Activated CD4-positive, alpha-beta memory T cell treated with anti-CD3 and anti-CD28 coated beads, Interleukin-2, amount 10 ng/mL, durations not matched to agents 7 days and 5 days (primary cell): ENCODE measurements at regions not wholly inside any gene's neighbourhood (a gene's known extent, or its start where the extent isn't known, plus 50 kb on each side); places are given as distances from the start of the nearest gene placed in this dataset.

Experiments used
- CTCF ChIA-PET: fragments of 350-600 bp; sonication (Branson Sonifier 250); formaldehyde crosslinking; loops from one replicate; lab custom pipeline; 2021; ENCODE audit warnings: antibody characterized with exemption, inconsistent platforms; lab: Charles Lee
- POLR2A ChIA-PET: fragments of 350-600 bp; sonication (Branson Sonifier 250); formaldehyde crosslinking; loops from one replicate; lab custom pipeline; 2021; ENCODE audit warnings: antibody characterized with exemption; lab: Charles Lee
- DNase-seq: peaks from one replicate; pipeline ENCODE4 v3.0.0-alpha.2; 2020
- H3K27ac Mint-ChIP-seq: one replicate; pipeline ENCODE4 v1.8.0; 2021; ENCODE audit warnings: mild to moderate bottlenecking, mixed read lengths
- H3K27me3 Mint-ChIP-seq: one replicate; pipeline ENCODE4 v1.8.0; 2021; ENCODE audit warnings: mixed read lengths
- H3K36me3 Mint-ChIP-seq: one replicate; pipeline ENCODE4 v1.8.0; 2021; ENCODE audit warnings: low read depth, mixed read lengths
- H3K4me1 Mint-ChIP-seq: one replicate; pipeline ENCODE4 v1.8.0; 2021; ENCODE audit warnings: mixed read lengths
- H3K4me3 Mint-ChIP-seq: one replicate; pipeline ENCODE4 v1.8.0; 2021; ENCODE audit warnings: mild to moderate bottlenecking, mixed read lengths
- H3K9me3 Mint-ChIP-seq: one replicate; pipeline ENCODE4 v1.8.0; 2021; ENCODE audit warnings: mixed read lengths

DNA sequence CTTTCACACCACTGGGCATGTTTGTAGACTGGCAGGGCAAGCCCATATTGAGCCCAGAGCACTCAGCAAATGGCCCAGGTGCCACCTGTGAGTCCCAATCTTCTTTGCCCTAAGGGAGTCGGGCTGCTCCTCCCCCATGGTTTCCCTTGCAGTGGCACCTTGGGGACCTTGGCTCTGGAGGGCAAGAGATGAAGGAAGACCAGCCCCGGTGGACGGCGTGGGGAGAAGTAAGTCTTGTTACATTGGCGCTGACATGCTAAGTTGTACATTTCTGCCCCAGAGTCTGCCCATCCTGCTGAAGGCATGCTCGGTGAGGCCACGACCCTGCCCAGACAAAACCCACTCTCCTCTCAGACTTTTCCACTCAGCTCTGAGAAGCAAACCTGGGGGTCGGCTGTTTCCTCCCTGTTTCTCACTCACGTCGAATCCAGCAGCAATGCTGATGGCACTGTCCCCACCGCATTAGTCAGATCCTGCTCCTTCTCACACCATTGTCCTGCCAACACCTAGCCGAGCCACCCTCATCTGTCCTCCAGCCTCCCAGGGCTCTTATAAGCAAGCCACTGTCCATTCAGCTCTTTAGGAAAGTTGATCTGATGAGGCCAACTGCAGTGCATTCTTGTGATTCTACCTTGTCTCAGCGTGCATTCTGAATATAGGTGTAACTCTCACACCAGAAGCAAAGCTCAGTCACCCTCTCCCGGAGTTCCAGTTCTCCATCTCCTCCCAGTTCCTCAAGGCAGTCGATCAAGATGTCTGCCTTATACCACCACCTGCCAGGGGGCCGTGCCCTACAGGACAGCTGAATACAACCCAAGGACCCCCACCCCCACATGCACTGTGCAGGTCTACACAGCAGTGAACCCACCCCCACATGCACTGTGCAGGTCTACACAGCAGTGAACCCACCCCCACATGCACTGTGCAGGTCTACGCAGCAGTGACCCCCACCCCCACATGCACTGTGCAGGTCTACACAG lies 827.1 kb downstream of the TBC1D22A start:
- H3K27me3 Mint-ChIP-seq, result no peaks in the 10 kb centered on the region
- no peaks in the 10 kb centered on the region for H3K9me3 Mint-ChIP-seq
- POLR2A ChIA-PET, result no interaction called here
- H3K4me3 Mint-ChIP-seq, result no peak overlapping the region
- H3K27ac Mint-ChIP-seq, result no peak overlapping the region
- CTCF ChIA-PET, result no interaction called here
- H3K36me3 Mint-ChIP-seq, result no peaks in the 10 kb centered on the region
- DNase-seq, result no peak
- peaks cover 2% of the 10 kb centered on the region for H3K4me1 Mint-ChIP-seq

- DNase-seq, result no peak
- Mint-ChIP-seq H3K36me3 (no peaks in the 10 kb centered on the region), H3K4me1 (peaks cover 2% of the 10 kb centered on the region), H3K4me3 (no peak overlapping the region), H3K27ac (no peak overlapping the region), H3K27me3 (no peaks in the 10 kb centered on the region), H3K9me3 (peaks cover 5% of the 10 kb centered on the region)
- ChIA-PET CTCF (no interaction called here), POLR2A (no interaction called here)
These were observed 826.1 kb downstream of the TBC1D22A start for GRCh38 chr22:47588578-47588960.

- Mint-ChIP-seq H3K27ac (no peak overlapping the region), H3K27me3 (no peaks in the 10 kb centered on the region), H3K4me3 (no peak overlapping the region), H3K36me3 (no peaks in the 10 kb centered on the region), H3K4me1 (peaks cover 2% of the 10 kb centered on the region), H3K9me3 (peaks cover 5% of the 10 kb centered on the region)
- DNase-seq, result no peak
- POLR2A ChIA-PET, result no interaction called here
- CTCF ChIA-PET, result no interaction called here
These were observed 825.6 kb downstream of the TBC1D22A start for GRCh38 chr22:47587861-47588577.

DNA sequence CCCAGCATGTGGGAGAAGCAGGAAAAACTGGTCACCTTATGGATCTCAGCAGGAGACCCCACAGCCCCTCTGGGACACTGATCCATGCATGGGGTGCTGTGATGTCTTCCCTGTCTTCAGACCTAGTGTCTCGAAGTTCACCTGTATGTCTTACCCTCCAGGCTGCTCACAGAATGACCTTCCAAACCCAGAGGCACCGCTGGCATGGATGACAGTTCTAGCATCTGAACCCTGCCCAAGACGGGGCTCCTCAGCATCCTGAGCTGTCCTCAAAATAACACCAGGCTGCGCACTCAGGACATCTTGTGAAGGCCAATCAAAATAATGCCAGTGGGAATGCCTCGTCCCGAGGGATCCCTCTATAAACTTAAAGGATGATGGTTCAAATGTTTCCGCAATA lies 824.9 kb downstream of the TBC1D22A start:
- Mint-ChIP-seq H3K9me3 (peaks cover 5% of the 10 kb centered on the region), H3K36me3 (no peaks in the 10 kb centered on the region), H3K27ac (no peak overlapping the region), H3K27me3 (no peaks in the 10 kb centered on the region), H3K4me1 (peaks cover 2% of the 10 kb centered on the region), H3K4me3 (no peak overlapping the region)
- ChIA-PET CTCF (no interaction called here), POLR2A (no interaction called here)
- no peak for DNase-seq

GRCh38 chr22:47586946-47587345 lies 824.5 kb downstream of the TBC1D22A start:
- POLR2A ChIA-PET, result no interaction called here
- Mint-ChIP-seq H3K9me3 (peaks cover 5% of the 10 kb centered on the region), H3K27me3 (no peaks in the 10 kb centered on the region)

DNA sequence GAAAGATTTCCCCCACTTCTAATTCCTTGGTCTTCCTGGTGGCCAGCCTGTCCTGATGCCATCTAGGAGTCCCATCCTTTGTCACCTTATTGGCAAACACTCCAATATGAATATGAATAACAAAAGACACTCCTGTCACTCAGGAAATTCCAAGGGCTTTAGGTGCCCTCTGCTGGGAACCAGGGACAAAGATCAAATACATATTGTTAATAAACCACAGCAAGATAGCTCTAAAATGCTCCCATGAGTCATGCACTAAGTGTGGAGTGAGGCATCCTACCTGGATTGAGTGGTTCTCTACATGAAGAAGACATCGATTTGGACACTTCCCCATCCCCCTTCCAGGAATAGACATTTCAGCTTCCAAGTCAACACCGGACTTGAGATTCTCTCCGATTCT lies 823.6 kb downstream of the TBC1D22A start:
- peaks cover 5% of the 10 kb centered on the region for H3K9me3 Mint-ChIP-seq
- H3K36me3 Mint-ChIP-seq, result no peaks in the 10 kb centered on the region
- DNase-seq, result no peak
- H3K27me3 Mint-ChIP-seq, result no peaks in the 10 kb centered on the region
- CTCF ChIA-PET, result no interaction called here
- H3K4me1 Mint-ChIP-seq, result peaks cover 2% of the 10 kb centered on the region
- POLR2A ChIA-PET, result no interaction called here
- no peak overlapping the region for H3K4me3 Mint-ChIP-seq
- H3K27ac Mint-ChIP-seq, result no peak overlapping the region

More at GRCh38 chr22:47586946-47587345, 824.5 kb downstream of the TBC1D22A start:
- H3K36me3 Mint-ChIP-seq, result no peaks in the 10 kb centered on the region
- DNase-seq, result no peak
- CTCF ChIA-PET, result no interaction called here
- no peak overlapping the region for H3K4me3 Mint-ChIP-seq
- no peak overlapping the region for H3K27ac Mint-ChIP-seq
- peaks cover 2% of the 10 kb centered on the region for H3K4me1 Mint-ChIP-seq

- peaks cover 5% of the 10 kb centered on the region for H3K9me3 Mint-ChIP-seq
These were observed 821.6 kb downstream of the TBC1D22A start for GRCh38 chr22:47583959-47584562.

DNA sequence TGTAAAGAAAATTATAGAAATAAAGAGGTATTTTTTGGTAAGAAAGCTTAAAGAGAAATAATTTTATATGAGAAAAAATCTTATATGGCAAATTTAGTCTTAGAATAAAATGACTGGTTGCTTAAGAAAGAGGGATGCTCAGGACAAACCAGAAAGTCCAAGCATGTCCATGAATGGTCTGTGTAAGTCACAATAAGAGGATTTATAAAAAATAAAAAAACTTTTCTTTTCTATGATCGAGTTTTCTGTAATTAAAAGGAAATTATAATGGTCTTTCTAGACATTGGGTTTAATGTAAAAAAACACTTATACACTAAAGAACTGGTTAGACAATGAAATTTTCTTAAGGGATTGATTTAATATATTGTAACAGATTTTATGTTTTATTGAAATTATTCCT lies 819.6 kb downstream of the TBC1D22A start:
- ChIA-PET CTCF (no interaction called here), POLR2A (no interaction called here)
- no peaks in the 10 kb centered on the region for H3K36me3 Mint-ChIP-seq
- H3K27ac Mint-ChIP-seq, result no peak overlapping the region
- peaks cover 5% of the 10 kb centered on the region for H3K9me3 Mint-ChIP-seq
- DNase-seq, result no peak
- H3K4me3 Mint-ChIP-seq, result no peak overlapping the region
- no peaks in the 10 kb centered on the region for H3K4me1 Mint-ChIP-seq
- H3K27me3 Mint-ChIP-seq, result no peaks in the 10 kb centered on the region

More at GRCh38 chr22:47583959-47584562, 821.6 kb downstream of the TBC1D22A start:
- ChIA-PET POLR2A (no interaction called here), CTCF (no interaction called here)
- Mint-ChIP-seq H3K4me1 (no peaks in the 10 kb centered on the region), H3K4me3 (no peak overlapping the region), H3K27ac (no peak overlapping the region), H3K36me3 (no peaks in the 10 kb centered on the region), H3K27me3 (no peaks in the 10 kb centered on the region)
- DNase-seq, result no peak

GRCh38 chr22:47580121-47580520 lies 817.7 kb downstream of the TBC1D22A start:
- Mint-ChIP-seq H3K27me3 (no peaks in the 10 kb centered on the region), H3K27ac (no peak overlapping the region), H3K36me3 (no peaks in the 10 kb centered on the region), H3K9me3 (peaks cover 5% of the 10 kb centered on the region), H3K4me3 (no peak overlapping the region), H3K4me1 (no peaks in the 10 kb centered on the region)
- CTCF ChIA-PET, result no interaction called here
- POLR2A ChIA-PET, result no interaction called here
- DNase-seq, result no peak

- ChIA-PET CTCF (no interaction called here), POLR2A (no interaction called here)
- no peaks in the 10 kb centered on the region for H3K36me3 Mint-ChIP-seq
- no peak for DNase-seq
- no peaks in the 10 kb centered on the region for H3K27me3 Mint-ChIP-seq
- peaks cover 2% of the 10 kb centered on the region for H3K9me3 Mint-ChIP-seq
- no peak overlapping the region for H3K4me3 Mint-ChIP-seq
- no peaks in the 10 kb centered on the region for H3K4me1 Mint-ChIP-seq
- no peak overlapping the region for H3K27ac Mint-ChIP-seq
These were observed 814.5 kb downstream of the TBC1D22A start for GRCh38 chr22:47576908-47577307.

DNA sequence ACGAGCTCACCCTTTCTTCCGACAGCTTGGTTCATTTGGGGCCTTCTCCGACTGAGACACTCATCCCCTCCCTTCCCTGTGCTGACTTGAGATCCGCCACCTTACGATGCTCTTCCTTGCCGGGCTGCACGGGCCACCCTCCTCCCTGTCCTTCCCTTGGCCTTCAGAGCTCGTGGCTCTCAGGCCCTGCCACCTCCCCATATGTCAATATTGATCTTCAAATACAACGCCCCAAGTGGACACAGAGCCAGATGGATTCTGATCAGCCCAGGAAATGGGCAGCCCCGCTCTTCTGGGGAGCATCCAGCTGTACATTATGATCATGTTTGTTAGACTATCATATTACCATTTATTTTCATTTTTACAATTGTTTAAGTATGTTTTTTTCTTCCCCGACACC lies 812.8 kb downstream of the TBC1D22A start:
- H3K4me1 Mint-ChIP-seq, result no peaks in the 10 kb centered on the region
- H3K4me3 Mint-ChIP-seq, result no peak overlapping the region
- ChIA-PET POLR2A (no interaction called here), CTCF (no interaction called here)
- no peak for DNase-seq
- peaks cover 2% of the 10 kb centered on the region for H3K9me3 Mint-ChIP-seq
- H3K36me3 Mint-ChIP-seq, result no peaks in the 10 kb centered on the region
- no peak overlapping the region for H3K27ac Mint-ChIP-seq
- H3K27me3 Mint-ChIP-seq, result no peaks in the 10 kb centered on the region

DNA sequence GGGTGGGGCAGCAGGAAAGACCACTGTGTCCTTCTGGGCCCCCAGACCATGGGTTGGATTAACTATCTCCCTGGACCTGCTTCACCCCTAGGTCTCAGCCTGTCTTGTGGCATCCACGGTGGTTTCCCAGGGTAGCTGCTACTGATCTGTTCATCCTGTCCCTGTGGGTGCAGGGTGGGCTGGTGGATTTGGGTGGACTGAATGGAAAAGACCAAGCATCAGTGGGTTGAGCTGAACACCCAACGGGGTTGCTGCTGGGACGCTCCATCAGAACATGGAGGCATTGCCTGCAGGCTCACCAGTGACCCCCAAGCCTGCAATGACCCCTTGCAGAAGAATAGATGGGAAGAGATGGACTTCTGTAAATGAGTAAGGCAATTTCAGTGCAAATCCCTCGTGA lies 812.1 kb downstream of the TBC1D22A start:
- peaks cover 2% of the 10 kb centered on the region for H3K9me3 Mint-ChIP-seq
- DNase-seq, result no peak
- ChIA-PET CTCF (no interaction called here), POLR2A (no interaction called here)
- no peak overlapping the region for H3K4me3 Mint-ChIP-seq
- no peaks in the 10 kb centered on the region for H3K4me1 Mint-ChIP-seq
- H3K27ac Mint-ChIP-seq, result no peak overlapping the region
- no peaks in the 10 kb centered on the region for H3K27me3 Mint-ChIP-seq
- H3K36me3 Mint-ChIP-seq, result no peaks in the 10 kb centered on the region

GRCh38 chr22:47573141-47573540 lies 810.7 kb downstream of the TBC1D22A start:
- DNase-seq, result no peak
- ChIA-PET POLR2A (no interaction called here), CTCF (no interaction called here)
- Mint-ChIP-seq H3K4me1 (no peaks in the 10 kb centered on the region), H3K4me3 (no peak overlapping the region), H3K27ac (no peak overlapping the region), H3K36me3 (no peaks in the 10 kb centered on the region), H3K27me3 (no peaks in the 10 kb centered on the region), H3K9me3 (peaks cover 2% of the 10 kb centered on the region)
